ENCODE measurements at regions not wholly inside any gene's neighbourhood (a gene's known extent, or its start where the extent isn't known, plus 50 kb on each side); places are given as distances from the start of the nearest gene placed in this dataset.
A peak's percentile ranks its signal among the peaks of the same experiment; 100 is the strongest.

DNA sequence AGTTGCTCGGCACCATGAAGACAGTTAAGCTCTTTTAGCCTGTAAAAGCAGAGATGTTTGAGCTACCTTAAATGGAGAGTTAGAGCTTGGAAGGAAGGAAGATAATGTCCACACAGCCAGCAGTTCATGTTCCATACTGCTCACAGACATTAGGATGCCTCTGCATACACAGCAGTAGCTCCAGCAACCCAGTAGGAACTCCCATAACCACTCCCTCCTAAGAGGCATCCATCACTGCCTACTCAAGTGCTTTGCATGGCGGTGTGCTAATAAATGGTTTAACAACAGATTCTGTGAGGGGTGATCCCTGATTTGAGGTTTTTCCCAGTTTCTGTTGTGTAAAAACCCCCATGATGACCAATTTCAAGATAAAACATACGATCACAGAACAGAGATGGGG lies 286.4 kb downstream of the HACE1 start:
- DNase-seq: no peak

DNA sequence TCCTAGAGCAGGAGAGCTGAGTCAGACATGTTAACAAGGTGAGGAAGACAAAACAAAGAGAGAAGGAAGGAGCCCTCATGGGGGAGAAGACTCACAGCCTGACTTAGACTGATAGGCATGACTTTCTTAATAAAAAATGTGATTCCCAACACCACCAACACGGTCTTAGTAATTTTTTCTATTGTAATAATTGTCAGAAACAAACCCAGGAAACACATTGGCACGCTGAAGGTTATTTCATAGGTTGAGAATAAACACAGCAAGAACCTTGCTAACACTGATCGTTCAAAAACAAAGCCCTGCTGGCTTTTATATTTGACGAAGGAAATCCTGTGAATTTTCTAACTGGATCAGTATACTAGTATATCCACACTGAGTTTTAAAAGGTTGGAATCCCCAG lies 286.8 kb downstream of the HACE1 start:
- DNase-seq: no peak

DNA sequence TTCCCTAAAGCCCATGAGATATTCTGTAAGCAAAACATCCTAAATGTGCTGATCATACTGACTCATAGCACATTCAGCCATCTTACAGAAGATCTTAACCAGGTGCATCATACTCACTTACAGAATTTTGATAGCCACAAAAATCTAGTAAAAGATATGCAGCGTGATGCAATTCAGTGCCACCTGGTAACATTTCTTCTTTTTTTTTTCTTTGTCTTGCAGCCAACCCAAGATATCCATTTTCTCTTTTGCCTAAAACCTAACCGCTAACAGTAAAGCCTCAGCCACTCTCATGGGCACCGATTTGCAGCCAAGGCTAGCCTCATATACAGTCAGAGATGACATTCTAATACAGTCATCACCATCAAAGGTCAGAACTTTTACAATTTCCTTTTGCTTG lies 293.3 kb downstream of the HACE1 start:
- DNase-seq: no peak

DNA sequence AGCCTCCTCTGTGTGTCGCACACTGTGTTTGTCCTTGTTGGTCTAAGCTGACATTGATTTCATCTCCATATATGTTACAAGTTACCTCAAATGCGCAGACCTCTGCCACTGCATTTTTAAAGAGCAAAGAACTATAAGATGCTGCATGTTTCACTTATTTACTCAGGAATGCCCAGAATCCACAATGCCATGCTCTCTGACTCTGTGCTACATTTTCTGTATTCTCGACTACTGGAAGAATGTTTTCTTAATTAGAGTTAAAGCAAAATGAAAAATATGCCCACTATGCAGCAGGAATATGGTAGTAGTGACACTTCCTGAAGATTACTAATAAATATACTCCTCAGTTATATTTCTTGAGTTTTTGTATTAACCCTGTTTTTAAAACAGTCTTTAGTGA lies 296.4 kb downstream of the HACE1 start:
- DNase-seq: no peak

DNA sequence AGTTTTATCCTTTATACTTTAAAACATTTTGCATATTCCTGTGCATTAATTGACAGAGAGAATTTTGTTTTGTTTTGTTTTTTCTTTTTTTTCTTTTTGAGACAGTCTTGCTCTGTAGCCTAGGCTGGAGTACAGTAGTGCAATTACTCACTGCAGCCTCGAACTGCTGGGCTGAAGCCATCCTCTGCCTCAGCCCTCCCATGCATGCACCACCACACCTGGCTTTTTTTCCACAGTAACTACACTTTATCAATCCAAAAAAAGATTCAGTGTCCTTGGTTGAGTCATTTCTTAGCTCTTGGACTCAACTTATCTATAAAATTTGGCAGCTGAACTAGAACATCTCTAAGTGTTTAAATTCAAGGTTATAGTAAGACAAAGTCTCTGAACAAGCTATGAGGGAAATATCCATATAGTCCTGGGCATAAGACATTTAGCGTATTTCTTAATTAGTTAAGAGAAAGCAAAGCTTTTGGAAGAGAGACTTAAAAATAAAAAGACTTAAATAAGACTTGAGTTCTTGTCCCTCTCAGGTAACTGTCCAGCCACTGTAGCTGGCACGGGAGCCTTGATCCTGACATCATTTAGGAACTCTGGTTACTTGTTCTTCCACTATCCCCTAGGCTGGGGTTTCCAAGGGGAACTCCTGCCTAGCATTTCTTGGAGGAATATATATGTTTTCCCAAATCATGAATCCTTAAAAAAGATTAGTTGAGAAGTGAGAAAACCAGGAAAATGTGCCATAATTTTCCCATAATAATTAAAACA lies 300.1 kb downstream of the HACE1 start:
- DNase-seq: no peak

DNA sequence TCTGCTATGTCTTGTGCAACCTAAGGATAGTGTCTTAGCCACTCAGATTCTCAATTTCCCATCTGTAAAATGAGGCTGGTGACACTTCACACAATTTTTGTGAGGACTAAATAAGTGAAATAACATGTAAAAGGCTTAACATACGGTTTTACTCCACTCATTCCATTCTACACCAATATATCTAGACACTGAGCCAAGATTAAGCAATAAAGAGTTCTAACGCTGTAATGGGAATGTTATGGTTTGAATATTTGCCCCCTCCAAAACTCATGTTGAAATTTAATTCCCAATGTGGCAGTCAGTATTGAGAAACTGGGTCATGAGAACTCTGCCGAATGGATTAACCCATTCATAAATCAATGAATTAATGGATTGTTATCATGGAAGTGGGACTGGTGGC lies 301.0 kb downstream of the HACE1 start:
- DNase-seq: no peak

DNA sequence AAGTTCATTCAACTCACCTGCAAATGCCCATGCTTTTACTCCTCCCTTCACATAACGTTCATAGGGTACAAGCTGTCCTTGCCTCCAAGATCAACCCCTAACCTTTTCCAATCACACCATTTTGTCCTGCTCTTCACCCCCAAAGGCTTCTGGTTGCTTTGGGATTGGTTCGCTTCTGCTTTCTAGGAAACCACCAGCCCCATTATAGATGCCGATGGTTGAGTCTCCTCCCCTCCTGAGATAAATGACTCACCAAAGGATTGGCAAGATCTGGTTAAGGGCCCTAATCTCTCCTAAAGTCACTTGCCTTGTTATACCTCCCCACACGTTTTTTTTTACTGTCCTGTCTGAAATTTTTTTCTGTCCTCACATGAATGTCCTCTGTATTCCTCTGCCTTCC lies 311.4 kb downstream of the HACE1 start:
- no peak for DNase-seq

DNA sequence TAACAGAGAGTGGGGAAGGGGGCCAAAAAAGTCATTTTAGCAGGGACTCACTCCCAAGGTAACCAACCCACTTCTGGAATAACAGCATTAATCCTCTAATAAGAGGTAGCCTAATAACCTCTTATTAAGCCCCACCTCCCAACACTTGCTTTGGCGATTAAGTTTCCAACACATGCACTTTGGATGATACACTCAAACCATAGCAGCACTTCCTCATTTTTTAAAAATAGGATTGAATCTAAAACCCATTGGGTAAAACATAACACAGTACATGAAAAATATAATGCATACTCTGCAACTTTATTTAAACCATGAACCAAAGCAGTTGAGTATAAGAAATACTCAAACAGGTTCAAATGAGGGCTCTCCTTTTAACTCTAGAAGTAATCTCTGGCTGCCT lies 318.3 kb downstream of the HACE1 start:
- no peak for DNase-seq

DNA sequence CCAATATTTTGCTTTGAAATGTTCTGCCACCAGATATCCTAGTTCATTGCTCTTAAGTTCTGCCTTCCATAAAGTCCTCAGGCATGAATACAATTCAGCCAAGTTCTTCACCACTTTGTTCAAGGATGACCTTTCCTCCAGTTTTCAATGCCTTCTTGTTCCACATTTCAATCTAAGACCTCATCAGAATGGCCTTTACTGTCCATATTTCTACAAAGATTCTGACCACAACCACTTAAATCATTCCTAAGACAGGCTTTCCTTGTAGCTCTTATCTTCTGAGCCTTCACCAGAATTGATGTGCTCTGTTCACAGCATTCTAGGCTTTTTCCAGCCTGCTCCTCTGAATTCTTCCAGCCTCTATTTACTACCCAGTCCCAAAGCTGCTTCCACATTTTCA lies 319.0 kb downstream of the HACE1 start:
- no peak for DNase-seq

DNA sequence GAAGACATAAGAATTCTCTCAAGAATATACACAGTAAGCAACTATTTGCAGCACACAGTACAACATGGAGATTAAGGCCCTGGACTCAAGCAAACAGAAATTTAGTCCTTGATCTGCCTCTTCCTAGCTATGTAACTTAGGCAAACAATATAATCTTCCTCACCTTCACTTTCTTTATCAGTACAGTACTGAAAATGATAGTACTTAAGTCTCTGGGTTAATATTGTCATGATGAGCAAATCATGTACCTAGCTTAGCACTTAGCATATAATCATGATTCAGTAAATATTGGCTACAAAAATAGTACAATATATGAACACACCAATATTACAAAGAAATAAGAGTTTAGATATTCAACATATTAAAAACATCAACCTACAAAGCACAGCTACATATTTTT lies 320.5 kb downstream of the HACE1 start:
- DNase-seq: no peak

DNA sequence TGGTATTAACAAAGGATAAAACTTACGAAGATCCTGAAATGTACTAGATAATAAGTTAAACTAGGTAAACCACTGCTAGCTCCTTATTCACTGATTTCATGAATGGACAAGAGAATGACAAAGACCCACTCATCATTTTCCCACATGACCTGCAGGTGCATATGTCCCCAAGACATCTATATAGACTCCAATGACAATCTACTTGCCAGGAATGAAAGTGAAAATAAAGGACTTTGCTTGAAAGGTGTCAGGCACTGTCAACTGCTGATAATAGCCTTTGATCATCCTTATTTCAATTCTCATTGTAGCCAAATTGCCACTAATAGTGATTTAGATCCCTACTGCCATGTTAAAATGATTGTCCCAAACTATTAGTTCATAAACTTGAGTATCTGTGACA lies 321.8 kb downstream of the HACE1 start:
- no peak for DNase-seq

DNA sequence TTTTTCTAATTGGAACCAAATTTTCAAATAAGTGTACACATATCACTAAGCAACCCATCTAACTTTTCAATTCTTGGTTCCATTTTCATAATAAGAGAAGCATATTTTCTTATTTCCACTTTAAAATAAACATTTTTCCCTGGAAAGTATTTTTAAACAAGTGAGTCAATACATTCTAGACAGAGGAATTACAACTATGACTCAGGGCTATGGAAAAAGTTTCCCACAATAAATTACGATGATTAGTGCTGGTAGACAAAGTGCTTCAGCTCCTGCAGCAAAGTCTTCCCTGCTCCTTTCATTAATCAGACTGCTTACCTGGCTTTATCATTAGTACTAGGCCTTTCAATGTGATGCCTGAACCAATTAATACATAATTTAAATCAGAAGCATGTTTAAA lies 322.5 kb downstream of the HACE1 start:
- DNase-seq: no peak

DNA sequence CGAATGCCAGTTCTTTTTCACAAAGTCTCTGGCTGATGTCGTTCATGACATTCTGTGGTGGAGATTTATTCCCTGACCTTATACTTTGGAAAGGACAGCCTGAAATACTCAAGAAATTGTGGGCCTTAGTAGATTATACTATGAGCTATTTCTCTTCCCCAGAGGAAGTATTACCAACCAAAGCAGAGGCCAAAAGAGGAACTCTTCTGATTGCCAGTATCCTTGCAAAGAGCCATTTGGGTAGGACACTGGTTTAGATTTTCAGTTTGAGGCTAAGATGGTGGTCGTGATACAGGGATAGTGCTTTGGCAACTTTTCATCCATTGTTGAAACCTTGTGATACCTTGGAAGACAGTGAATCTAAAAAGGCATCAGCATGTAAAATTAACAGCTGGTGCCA lies 327.3 kb downstream of the HACE1 start:
- no peak for DNase-seq

DNA sequence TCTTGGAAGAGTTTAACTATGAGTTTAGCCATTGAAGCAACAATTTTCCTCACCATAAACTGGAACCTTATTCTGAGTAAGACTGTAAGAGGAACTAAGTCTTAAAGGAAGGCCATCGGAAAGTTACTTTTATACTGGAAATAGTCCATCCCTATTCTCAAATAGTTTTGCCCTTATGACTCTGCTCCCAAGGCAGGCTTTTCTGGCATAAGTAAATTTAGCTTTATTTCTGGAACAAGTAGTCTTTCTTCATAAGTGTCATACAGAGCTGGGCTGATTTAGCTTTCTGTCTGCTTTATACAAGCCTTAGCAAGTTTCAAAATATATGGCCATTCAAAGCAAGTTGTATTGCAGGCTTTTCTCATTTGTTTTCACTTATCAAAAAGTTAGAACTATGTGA lies 328.1 kb downstream of the HACE1 start:
- no peak for DNase-seq

DNA sequence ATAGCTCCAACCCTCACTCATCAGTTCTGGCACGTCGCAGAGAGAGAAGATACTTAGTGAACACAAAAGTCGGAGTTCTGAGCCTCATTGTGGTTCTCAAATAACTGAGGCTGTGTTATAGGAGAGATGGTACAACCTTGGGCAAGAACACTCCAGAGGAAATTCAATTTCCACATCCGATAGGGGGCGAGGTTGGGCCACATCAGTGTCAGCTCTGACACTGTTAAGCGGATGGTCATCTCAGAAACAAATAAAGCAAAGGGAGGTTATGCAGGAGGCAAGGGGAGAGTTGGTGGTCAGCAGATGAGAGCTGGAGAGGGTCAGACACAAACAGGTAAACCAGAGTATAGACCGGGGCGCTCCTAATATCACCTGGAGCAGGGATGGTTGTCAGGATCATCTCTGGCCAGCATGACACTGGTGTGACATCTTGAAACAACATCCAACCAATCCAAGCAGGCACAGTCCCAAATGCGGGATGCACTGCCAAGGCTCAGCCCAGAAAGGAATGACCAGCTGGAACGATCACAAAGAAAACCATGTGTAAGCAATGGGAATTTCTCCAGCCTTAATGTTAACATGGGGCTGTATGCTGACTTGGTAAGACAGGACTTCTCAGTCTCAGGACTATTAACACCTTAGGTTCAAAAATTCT lies 331.8 kb downstream of the HACE1 start:
- no peak for DNase-seq

DNA sequence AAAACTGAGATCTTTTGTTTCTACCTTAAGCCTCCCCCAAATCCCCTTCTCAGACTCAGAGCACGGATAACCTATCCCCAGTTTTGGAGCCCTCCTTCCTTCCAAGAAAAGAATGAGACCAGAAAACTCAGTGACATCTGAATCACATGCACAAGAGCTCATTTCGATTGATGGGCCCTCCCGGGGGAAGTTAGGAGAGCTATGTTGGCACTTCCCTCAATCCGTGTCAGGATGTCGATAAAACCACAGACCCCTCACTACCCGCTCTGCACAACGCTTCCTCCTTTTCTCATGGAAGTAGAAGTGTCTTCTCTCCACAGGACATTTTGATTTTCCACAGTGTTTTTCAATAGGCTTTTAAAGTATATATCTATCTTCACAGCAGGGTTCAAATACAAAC lies 332.4 kb downstream of the HACE1 start:
- DNase-seq: no peak

DNA sequence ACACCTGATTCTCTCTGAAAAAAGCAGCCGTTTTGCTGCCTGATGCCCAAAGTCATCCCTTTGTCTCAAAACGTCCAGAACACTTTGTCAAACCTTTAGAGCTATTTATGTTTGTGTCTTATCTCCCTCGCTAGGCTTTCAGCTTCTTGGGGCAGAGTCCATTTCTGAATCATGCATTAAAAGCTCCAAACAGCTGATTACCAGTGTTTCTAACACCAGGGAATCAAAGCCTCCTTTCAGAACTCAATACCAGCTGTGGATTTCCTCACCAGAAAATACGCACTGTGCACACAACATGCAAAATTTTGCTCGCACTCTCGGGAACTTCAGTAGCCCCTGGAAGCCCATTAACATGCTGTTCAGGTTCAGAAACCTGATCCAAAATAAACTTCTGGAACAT lies 333.3 kb downstream of the HACE1 start:
- no peak for DNase-seq

DNA sequence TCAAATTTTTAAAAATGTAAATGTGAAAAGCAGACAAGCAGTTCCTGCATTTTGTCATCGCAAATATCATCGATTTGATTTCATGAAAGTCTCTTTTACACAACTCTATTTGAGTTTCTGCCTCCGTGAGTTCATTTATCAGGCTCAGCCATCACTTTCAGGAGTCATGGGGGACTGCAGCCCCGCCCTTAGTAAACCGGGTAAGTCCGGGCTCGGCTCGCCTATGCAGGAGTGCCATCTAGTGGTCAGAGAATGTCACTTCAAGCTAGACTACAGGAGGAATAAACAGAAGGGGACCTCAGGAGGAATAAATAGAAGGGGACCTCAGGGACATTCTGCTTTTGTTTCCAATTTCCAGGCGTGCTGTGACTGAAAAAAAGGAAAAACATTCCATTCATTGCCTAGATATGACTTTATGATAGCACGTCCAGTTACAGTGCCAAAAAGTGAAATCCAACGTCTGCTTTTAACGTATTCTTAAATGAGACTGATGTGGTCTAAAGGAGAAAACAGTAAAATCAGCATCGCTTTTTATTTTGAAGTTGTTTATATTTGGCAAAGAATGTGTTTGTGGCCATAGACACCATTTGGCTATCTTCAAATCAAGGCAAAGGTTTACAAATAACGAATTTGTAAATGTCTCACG lies 333.9 kb downstream of the HACE1 start:
- DNase-seq: peak; percentile 59

DNA sequence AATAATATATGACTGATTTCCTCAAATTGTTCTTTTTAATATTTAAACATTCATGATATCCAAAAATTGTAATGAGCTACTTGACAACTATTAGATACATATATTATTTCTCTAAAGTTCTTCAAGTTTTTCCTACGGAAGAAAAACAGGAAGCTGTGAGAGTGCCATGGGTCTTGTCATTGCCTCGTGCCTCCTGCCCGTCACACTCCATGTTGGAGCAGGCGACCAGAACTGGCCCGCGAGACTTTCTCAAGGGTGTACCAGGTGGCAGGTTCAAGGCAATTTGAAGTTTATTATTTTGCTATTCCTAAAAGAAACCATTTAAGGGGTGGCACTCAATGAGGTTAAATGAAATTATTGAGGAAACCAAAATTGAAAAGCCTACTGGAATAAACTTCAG lies 337.2 kb downstream of the HACE1 start:
- no peak for DNase-seq

DNA sequence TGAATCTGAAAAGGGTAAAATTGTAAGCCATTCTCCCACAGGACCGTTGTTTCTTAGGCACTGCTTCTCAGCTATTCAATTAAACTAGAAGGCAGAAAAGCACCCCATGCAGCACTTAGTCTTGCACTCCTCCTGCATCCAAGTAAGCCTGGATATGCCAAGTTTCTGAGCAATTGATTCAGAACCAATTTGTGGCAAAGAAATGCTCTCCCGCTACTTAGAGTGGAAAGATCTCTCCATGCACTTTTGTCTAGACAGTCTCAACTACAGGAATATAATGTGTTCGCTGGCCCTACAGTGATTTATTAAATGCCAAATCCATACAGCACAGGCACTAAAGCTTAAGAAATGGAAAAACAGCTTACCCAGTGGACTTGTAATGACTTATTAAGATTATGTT lies 338.5 kb downstream of the HACE1 start:
- DNase-seq: no peak

DNA sequence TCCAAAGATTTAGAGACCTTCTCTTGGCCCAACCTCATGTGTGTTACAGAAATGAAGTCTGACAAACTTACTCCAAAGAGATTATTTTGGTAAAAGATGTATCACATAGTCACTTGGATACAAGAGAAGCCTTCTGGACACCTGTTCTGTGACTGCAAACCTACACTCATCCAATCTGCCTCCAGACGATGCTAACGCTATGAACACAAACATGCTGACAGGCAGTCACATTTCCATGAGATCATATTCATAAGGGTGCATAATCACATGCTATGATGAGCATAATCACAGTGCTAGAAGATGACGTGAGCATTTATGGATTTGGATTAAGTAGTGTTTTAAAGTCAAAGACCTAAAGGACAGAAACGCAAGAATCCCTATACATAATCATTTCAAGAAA lies 340.2 kb downstream of the HACE1 start:
- DNase-seq: no peak

DNA sequence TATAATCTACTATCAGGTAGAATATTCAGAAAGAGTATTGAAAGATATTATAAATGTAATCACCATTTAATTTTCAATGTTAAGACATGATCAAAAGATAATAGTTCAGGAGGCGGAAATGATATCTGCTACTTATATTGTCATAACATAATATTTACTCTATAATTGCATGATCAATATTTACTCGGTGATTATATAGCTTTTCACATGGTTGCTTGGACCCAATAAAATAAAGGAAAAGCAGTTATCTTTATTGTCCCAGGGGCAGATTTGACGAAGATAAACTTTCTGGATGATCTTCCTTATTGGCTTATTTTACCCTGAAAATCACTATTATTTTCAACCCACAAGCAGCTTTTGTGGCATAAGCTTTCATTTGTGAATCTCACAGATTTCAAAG lies 350.4 kb downstream of the HACE1 start:
- no peak for DNase-seq

DNA sequence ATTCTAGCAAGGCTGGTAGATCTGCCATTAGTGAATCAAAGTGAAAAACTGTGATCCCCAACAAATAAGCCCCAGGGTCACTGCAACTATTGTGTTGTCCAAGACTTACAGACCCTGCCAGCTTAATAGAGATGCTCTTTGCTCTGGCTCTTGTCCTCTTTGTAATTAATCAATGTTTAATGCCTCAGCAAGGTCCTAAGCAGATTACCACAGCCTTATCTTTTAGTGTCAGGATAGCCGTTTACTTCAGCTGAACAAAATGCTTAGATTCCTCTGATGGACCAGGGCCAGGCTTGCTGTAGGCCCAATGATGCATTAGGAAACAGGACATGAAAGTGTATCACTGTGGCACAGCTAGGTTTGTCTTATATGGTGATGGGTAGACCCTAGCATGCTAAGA lies 353.3 kb downstream of the HACE1 start:
- no peak for DNase-seq

DNA sequence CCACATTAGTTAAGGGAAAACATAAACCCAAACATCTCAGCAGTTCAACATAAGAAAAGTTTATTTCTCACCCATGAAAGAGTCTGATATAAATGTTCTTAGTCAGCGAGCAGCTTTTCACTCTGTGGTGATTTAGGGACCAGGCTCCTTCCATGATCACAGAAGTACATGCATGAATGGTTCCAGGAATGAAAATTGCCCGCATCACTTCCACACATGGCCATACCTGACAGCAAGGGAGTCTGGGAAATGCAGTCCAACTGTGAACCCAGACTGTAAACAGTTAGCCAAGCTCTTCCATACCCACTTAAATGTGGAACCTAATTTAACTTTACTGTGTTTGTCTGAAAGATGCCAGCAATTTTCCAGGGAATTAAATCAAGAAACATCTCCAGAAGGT lies 353.9 kb downstream of the HACE1 start:
- DNase-seq: no peak

DNA sequence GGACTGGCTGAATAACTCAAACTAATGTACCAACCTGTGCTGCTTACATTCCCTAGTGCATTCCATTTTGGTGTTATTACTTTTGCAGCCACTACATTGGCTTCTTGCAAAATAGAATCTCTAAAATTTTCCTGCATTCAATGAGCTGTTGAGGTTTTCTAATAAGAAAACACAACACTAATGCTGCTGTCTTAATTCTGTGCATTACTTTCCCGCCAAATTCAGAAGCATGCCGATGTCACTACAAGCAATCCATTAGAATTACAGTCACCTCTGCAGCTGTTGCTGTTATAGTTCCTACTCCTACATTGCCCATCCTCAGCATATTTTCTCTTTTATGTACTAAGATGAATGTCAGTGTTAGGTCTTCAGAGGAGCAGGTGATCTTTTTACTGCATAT lies 359.5 kb downstream of the HACE1 start:
- DNase-seq: no peak
